Femur (tissue), 1 donor: ENCODE measurements at regions not wholly inside any gene's neighbourhood (a gene's known extent, or its start where the extent isn't known, plus 50 kb on each side); places are given as distances from the start of the nearest gene placed in this dataset.

Experiments
- DNase-seq: peaks from one replicate; pipeline ENCODE4 v3.0.0-alpha.2; 2017

GRCh38 chr7:46525876-46526275 is 604.8 kb upstream of the IGFBP3 start:
- no peak for DNase-seq

DNA sequence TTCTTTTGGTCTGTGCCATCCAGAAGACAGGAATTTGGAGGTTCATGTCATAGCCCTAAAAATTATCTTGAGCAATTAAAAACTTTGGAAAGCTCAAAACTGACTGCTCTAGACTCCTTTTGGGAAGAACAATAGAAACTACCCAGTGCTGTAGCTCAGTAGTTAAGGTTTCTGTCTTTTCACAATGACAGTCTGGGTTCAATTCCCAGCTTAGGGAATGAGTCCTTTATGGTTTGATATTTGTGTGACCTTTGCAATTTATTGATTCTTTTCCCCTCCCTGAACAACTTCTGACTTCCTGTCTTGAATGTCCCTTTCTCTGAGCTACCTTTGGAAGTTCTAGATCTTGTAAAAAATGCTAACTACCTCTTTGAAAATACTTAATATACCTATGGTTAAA is 603.3 kb upstream of the IGFBP3 start:
- DNase-seq, result no peak

- DNase-seq, result no peak
Observed at GRCh38 chr7:46522354-46522906, 601.4 kb upstream of the IGFBP3 start.

- no peak for DNase-seq
Observed at GRCh38 chr7:46518713-46519112, 597.6 kb upstream of the IGFBP3 start.

GRCh38 chr7:46515844-46516590 is 594.9 kb upstream of the IGFBP3 start:
- no peak for DNase-seq

- no peak for DNase-seq
Observed at GRCh38 chr7:46513447-46513848, 592.4 kb upstream of the IGFBP3 start.

DNA sequence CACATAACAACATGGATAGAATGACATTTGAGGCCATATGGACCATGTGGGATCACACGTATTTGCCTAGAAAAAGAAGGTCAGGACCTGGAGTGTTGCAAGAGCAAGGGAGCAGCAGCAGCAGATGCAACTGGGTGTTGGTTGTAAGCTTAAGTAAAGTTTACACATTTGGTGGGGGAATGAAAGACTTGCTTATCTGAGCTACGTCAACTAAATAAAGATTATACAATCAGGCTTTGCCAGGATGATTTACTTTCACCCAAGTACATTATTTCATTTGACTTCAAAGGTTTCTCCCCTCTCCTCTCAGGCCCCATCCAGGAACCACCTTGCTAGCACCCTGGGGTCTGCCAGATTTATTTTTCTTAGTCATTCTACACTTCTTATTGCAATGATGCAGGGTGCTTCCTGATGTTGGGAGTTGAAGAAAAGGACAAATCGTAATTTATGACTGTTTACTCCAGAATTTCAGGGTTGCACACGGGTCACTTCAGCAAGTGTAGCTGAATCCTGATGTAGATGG is 591.9 kb upstream of the IGFBP3 start:
- DNase-seq, result no peak

GRCh38 chr7:46511442-46512215 is 590.6 kb upstream of the IGFBP3 start:
- no peak for DNase-seq

- DNase-seq, result no peak
Observed at GRCh38 chr7:46508583-46508982, 587.5 kb upstream of the IGFBP3 start.

DNA sequence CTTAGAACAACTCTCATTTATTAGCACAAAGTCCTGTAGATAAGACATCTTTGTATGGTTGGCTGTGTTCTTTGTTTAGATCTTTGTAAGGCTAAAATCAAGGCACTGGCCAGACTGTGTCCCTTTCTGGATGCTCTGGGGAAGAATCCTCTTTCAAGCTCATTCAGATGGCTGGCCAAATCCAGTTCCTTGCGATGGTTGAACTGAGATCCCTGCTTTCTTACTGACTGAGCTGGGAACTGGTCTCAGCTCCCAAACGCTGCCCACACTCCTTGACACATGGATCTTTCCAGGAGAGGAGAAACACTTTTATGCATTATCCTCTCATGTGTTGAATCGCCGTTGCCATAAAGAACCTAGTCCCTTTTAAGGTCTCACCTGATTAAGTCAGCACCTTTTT is 586.5 kb upstream of the IGFBP3 start:
- no peak for DNase-seq

DNA sequence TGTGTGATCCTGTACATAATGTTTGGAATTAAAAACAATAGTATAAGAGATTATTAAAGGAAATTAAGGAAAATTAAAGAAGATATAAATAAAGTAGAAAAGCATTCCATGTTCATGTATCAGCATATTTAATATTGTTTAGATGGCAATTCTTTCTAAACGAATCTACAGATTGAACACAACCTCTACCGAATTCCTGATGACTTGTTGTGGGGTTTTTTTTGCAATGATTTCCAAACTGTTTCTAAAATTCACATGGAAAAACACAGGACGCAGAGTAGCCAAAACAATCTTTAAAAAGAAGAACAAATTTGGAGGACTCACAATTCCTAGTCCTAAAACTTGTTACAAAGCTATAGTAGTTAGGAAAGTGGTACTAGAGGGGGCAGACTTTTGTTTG is 573.4 kb upstream of the IGFBP3 start:
- no peak for DNase-seq

DNA sequence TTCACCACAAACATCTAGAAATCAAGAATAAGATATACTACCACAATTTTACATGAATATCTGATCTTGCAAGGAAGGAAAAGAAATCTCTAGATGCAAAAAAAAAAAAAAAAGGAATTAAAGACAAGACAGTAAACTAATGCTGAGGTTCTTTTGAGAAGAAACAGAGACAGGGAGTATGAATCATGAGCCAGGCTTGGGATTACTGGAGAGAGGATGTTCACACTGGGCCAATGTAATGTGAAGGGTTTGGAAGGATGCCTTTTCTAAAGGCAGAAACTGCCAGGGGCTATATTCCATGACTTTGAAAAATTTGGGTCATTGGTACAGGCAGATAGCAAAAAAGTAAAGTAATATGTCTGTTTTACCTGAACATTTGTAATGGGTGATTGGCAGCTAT is 573.0 kb upstream of the IGFBP3 start:
- DNase-seq, result no peak

DNA sequence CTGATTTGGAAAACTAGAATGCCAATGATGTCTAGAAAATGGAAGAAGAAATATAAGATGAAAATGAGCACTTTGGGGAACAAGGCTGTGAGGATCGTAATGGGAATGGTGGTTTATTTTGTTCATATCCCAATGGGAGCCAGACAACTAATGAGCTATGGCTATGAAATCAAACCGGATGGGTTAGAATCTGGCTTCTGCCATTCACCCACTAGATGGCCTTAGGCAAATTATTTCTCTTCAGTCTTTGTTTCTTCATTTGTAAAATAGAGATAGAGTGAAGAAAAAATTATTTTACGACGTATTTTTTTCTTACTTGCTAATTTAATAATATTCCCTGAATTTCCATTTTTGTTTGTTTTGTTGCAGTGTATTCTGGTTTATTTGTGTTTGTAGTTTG is 572.1 kb upstream of the IGFBP3 start:
- no peak for DNase-seq

DNA sequence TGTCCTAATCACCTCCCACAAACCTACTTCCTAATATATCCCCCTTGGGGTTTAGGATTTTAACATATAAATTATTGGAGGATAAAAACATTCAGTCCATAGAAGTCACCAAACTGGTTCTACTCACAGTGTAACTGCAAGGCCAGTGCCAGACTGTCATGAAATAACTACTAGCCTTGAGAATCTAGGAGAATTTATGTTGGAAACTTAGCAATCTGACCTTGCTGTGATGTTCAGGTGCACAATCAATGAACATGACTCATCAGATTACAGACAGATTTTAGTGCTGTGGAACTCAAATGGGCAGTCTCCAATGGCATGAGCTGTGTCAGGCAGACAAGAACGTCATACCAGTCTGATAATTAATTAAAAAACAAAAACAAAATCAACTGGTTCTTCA is 571.4 kb upstream of the IGFBP3 start:
- no peak for DNase-seq

DNA sequence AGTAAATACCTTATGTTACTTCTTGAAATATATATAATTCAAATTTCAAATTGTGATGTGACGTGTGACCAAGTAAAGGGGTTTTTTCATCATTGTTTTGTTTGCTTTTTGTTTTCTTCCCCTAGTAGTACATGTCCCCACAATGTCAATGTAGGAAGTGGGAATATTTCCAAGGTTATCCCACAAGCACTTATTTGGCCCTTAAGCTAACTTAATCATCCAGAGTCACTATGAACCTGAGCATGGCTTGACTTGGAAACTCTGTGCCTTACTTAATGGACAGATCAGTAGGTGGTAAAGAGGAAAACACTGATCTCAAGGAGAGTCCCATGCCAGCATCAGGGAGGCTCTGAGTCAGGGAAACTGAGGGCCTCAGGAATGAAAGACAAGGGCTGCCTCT is 569.3 kb upstream of the IGFBP3 start:
- no peak for DNase-seq

GRCh38 chr7:46489106-46489505 is 568.0 kb upstream of the IGFBP3 start:
- no peak for DNase-seq

DNA sequence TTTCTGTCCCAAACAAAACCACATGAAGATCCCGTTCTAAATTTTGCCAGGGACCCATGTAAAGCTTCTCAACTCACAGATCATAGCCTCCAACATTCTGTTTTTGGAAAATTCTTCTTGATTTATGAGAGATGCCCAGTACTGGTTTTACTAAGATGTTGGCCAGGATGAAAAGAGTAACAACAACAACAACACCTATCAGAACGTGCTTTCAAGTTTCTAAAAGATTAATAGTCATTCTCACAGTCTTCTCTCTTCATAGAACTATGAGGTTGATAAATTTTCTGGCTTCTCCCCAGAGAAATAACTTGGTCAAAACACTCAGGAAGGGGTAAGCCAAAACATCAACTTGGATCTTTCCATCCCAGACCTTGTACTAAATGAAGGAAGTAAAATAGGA is 567.5 kb upstream of the IGFBP3 start:
- no peak for DNase-seq

- no peak for DNase-seq
Observed at GRCh38 chr7:46486256-46487206, 565.5 kb upstream of the IGFBP3 start.

- DNase-seq, result no peak
Observed at GRCh38 chr7:46485481-46486065, 564.5 kb upstream of the IGFBP3 start.

- DNase-seq, result no peak
Observed at GRCh38 chr7:46484906-46485305, 563.8 kb upstream of the IGFBP3 start.

GRCh38 chr7:46480619-46481018 is 559.5 kb upstream of the IGFBP3 start:
- DNase-seq, result no peak

- no peak for DNase-seq
Observed at GRCh38 chr7:46479680-46480079, 558.6 kb upstream of the IGFBP3 start.
